Loucy (cell line): ENCODE measurements at regions not wholly inside any gene's neighbourhood (a gene's known extent, or its start where the extent isn't known, plus 50 kb on each side); places are given as distances from the start of the nearest gene placed in this dataset.

ENCODE experiments used
- EZH2phosphoT487 ChIP-seq: fragments of 200-600 bp; IDR thresholded peaks from 2 replicates; pipeline ENCODE4 v1.6.1; 2018; ENCODE audit warnings: antibody characterized with exemption, mild to moderate bottlenecking, moderate library complexity, borderline replicate concordance
- TF ChIP-seq, protein P1 (sequence below): fragments of 200-600 bp; sonication (generic); conservative IDR thresholded peaks from 2 replicates; pipeline ENCODE4 v1.5.1; 2014; ENCODE audit warnings: mild to moderate bottlenecking, antibody characterized with exemption, low read length

DNA sequence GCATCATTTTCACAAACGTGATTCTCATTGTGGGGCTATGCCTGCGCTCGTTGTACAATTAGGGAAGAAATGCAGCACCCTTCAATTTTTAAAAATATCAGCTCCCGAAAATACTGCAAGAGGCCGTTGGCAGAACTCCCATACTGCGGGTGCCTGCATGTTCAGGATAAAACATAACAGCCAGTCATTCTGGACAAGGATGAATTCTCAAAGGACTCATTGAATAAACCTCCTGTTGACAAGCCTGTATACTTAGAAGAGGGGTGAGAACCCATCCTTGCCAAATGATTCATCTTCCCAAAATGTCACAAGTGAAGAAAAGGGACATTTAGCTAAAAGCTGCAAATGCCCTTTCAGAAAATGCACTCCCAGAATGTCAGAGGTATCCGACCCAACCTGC is 141.9 kb downstream of the CSNK2A3 start:
- TF ChIP-seq, protein P1, sequence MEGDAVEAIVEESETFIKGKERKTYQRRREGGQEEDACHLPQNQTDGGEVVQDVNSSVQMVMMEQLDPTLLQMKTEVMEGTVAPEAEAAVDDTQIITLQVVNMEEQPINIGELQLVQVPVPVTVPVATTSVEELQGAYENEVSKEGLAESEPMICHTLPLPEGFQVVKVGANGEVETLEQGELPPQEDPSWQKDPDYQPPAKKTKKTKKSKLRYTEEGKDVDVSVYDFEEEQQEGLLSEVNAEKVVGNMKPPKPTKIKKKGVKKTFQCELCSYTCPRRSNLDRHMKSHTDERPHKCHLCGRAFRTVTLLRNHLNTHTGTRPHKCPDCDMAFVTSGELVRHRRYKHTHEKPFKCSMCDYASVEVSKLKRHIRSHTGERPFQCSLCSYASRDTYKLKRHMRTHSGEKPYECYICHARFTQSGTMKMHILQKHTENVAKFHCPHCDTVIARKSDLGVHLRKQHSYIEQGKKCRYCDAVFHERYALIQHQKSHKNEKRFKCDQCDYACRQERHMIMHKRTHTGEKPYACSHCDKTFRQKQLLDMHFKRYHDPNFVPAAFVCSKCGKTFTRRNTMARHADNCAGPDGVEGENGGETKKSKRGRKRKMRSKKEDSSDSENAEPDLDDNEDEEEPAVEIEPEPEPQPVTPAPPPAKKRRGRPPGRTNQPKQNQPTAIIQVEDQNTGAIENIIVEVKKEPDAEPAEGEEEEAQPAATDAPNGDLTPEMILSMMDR, result no peak
- no peak for TF ChIP-seq EZH2phosphoT487
